ENCODE measurements at regions not wholly inside any gene's neighbourhood (a gene's known extent, or its start where the extent isn't known, plus 50 kb on each side); places are given as distances from the start of the nearest gene placed in this dataset.

- no peak for TF ChIP-seq CTCF (IDR thresholded peaks at IDR 0.05; ENCODE audit: extremely low read depth, missing control alignments)
- no peak for DNase-seq (ENCODE audit: low spot score)
Observed at GRCh38 chr22:48496987-48497650, 1330.6 kb downstream of the BRD1 start.

GRCh38 chr22:48496226-48496845, 1331.3 kb downstream of the BRD1 start:
- TF ChIP-seq CTCF (IDR thresholded peaks at IDR 0.05; ENCODE audit: extremely low read depth, missing control alignments): no peak
- no peak for DNase-seq (ENCODE audit: low spot score)

- no peak for TF ChIP-seq CTCF (IDR thresholded peaks at IDR 0.05; ENCODE audit: extremely low read depth, missing control alignments)
- no peak for DNase-seq (ENCODE audit: low spot score)
Observed at GRCh38 chr22:48495751-48496080, 1332.0 kb downstream of the BRD1 start.

GRCh38 chr22:48494968-48495750, 1332.5 kb downstream of the BRD1 start:
- TF ChIP-seq CTCF (IDR thresholded peaks at IDR 0.05; ENCODE audit: extremely low read depth, missing control alignments): no peak
- DNase-seq (ENCODE audit: low spot score): no peak

- no peak for DNase-seq (ENCODE audit: low spot score)
- TF ChIP-seq CTCF (IDR thresholded peaks at IDR 0.05; ENCODE audit: extremely low read depth, missing control alignments): no peak
Observed at GRCh38 chr22:48494256-48494967, 1333.3 kb downstream of the BRD1 start.

GRCh38 chr22:48493733-48494132, 1333.9 kb downstream of the BRD1 start:
- TF ChIP-seq CTCF (IDR thresholded peaks at IDR 0.05; ENCODE audit: extremely low read depth, missing control alignments): no peak
- no peak for DNase-seq (ENCODE audit: low spot score)

All from GM20000 (cell line).